ENCODE measurements at regions not wholly inside any gene's neighbourhood (a gene's known extent, or its start where the extent isn't known, plus 50 kb on each side); places are given as distances from the start of the nearest gene placed in this dataset.
"Not testable (repeated sequence)": the region's sequence is repeated elsewhere in the genome, so short reads cannot be mapped to it uniquely, and the experiment has no call there.

- BruUV-seq (replicated peaks): no TSS peak
- Histone ChIP-seq H3K36me3 (ENCODE audit: insufficient read depth, low read length, poor library complexity, severe bottlenecking) (no peaks in the 10 kb centered on the region), H3K27ac (ENCODE audit: low read depth, low read length, poor library complexity, severe bottlenecking) (no peak overlapping the region), H3K9me3 (ENCODE audit: low read depth, low read length, poor library complexity, severe bottlenecking) (peaks cover 7% of the 10 kb centered on the region), H3K4me1 (ENCODE audit: insufficient read depth, low read length, poor library complexity, severe bottlenecking) (no peaks in the 10 kb centered on the region), H3K27me3 (replicated peaks; ENCODE audit: insufficient read depth, low read depth, low read length, poor library complexity) (no peaks in the 10 kb centered on the region), H3K4me3 (ENCODE audit: low read depth, low read length, poor library complexity, severe bottlenecking) (no peak overlapping the region)
- ChIA-PET CTCF (no interaction called here), POLR2A (ENCODE audit: low non-redundant PET) (no interaction called here)
- intact Hi-C loops (cut with micrococcal nuclease; ENCODE audit: unreplicated experiment): no loop called here
- no peak for DNase-seq (ENCODE audit: low spot score)
- no peak for TF ChIP-seq CTCF (conservative IDR thresholded peaks at IDR 0.05; ENCODE audit: low read depth, low read length)
- no peak for TF ChIP-seq EZH2 (IDR thresholded peaks at IDR 0.05; ENCODE audit: borderline replicate concordance, low read depth, low read length, poor library complexity, severe bottlenecking)
Measured at GRCh38 chr2:176924909-176925534, 287.6 kb upstream of the HNRNPA3 start.

- CTCF ChIA-PET: no interaction called here
- Histone ChIP-seq H3K4me3 (ENCODE audit: low read depth, low read length, poor library complexity, severe bottlenecking) (no peak overlapping the region), H3K27ac (ENCODE audit: low read depth, low read length, poor library complexity, severe bottlenecking) (no peak overlapping the region), H3K4me1 (ENCODE audit: insufficient read depth, low read length, poor library complexity, severe bottlenecking) (peaks cover 5% of the 10 kb centered on the region), H3K27me3 (replicated peaks; ENCODE audit: insufficient read depth, low read depth, low read length, poor library complexity) (no peaks in the 10 kb centered on the region), H3K36me3 (ENCODE audit: insufficient read depth, low read length, poor library complexity, severe bottlenecking) (no peaks in the 10 kb centered on the region), H3K9me3 (ENCODE audit: low read depth, low read length, poor library complexity, severe bottlenecking) (peaks cover 7% of the 10 kb centered on the region)
- intact Hi-C loops (cut with micrococcal nuclease; ENCODE audit: unreplicated experiment): no loop called here
- DNase-seq (ENCODE audit: low spot score): no peak
- POLR2A ChIA-PET (ENCODE audit: low non-redundant PET): no interaction called here
- BruUV-seq (replicated peaks): no TSS peak
- no peak for TF ChIP-seq CTCF (conservative IDR thresholded peaks at IDR 0.05; ENCODE audit: low read depth, low read length)
- TF ChIP-seq EZH2 (IDR thresholded peaks at IDR 0.05; ENCODE audit: borderline replicate concordance, low read depth, low read length, poor library complexity, severe bottlenecking): no peak
Measured at GRCh38 chr2:176926453-176926852, 286.1 kb upstream of the HNRNPA3 start.

GRCh38 chr2:176929387-176929786 is 283.2 kb upstream of the HNRNPA3 start:
- POLR2A ChIA-PET (ENCODE audit: low non-redundant PET); H3K9me3 ChIP-seq (ENCODE audit: low read depth, low read length, poor library complexity, severe bottlenecking); CTCF ChIA-PET; H3K36me3 ChIP-seq (ENCODE audit: insufficient read depth, low read length, poor library complexity, severe bottlenecking); H3K27ac ChIP-seq (ENCODE audit: low read depth, low read length, poor library complexity, severe bottlenecking); intact Hi-C loops (cut with micrococcal nuclease; ENCODE audit: unreplicated experiment); H3K27me3 ChIP-seq (replicated peaks; ENCODE audit: insufficient read depth, low read depth, low read length, poor library complexity); DNase-seq (ENCODE audit: low spot score); H3K4me3 ChIP-seq (ENCODE audit: low read depth, low read length, poor library complexity, severe bottlenecking); BruUV-seq (replicated peaks): not testable (repeated sequence)
- H3K4me1 ChIP-seq (ENCODE audit: insufficient read depth, low read length, poor library complexity, severe bottlenecking): peaks cover 22% of the 10 kb centered on the region
